T-helper 1 cell (primary cell): ENCODE measurements at regions not wholly inside any gene's neighbourhood (a gene's known extent, or its start where the extent isn't known, plus 50 kb on each side); places are given as distances from the start of the nearest gene placed in this dataset.

Source experiments
- DNase-seq, 5 donors: peaks; one replicate each; pipeline ENCODE4 v3.0.0-alpha.2; 2012 to 2020

- no peak for DNase-seq
These were observed 108.8 kb downstream of the ADAMTS1 start for GRCh38 chr21:26736449-26736848.

- DNase-seq = peak in 1 of 5 donors; percentile 3
These were observed 112.6 kb downstream of the ADAMTS1 start for GRCh38 chr21:26732432-26733221.

GRCh38 chr21:26719750-26720149 is 125.5 kb downstream of the ADAMTS1 start:
- no peak for DNase-seq

- DNase-seq = no peak
These were observed 128.0 kb downstream of the ADAMTS1 start for GRCh38 chr21:26717146-26717739.

GRCh38 chr21:26715878-26716506 is 129.2 kb downstream of the ADAMTS1 start:
- peak in 2 of 5 donors; percentile 9 to 15 for DNase-seq

- DNase-seq = no peak
These were observed 130.1 kb downstream of the ADAMTS1 start for GRCh38 chr21:26715116-26715515.

- DNase-seq = no peak
These were observed 135.1 kb downstream of the ADAMTS1 start for GRCh38 chr21:26710155-26710554.

GRCh38 chr21:26709090-26709489 is 136.0 kb upstream of the CYYR1 start:
- no peak for DNase-seq

- DNase-seq = no peak
These were observed 135.2 kb upstream of the CYYR1 start for GRCh38 chr21:26708223-26708800.

- no peak for DNase-seq
These were observed 134.2 kb upstream of the CYYR1 start for GRCh38 chr21:26707246-26707645.

GRCh38 chr21:26698416-26698815 is 125.3 kb upstream of the CYYR1 start:
- no peak for DNase-seq

- no peak for DNase-seq
These were observed 118.3 kb upstream of the CYYR1 start for GRCh38 chr21:26691416-26691815.

- DNase-seq = no peak
These were observed 113.6 kb upstream of the CYYR1 start for GRCh38 chr21:26686705-26687104.

- DNase-seq = peak in 1 of 5 donors; percentile 16
These were observed 113.2 kb upstream of the CYYR1 start for GRCh38 chr21:26686278-26686677.

- DNase-seq = no peak
These were observed 111.8 kb upstream of the CYYR1 start for GRCh38 chr21:26684889-26685288.

- DNase-seq = no peak
These were observed 110.9 kb upstream of the CYYR1 start for GRCh38 chr21:26683996-26684395.

- DNase-seq = no peak
These were observed 106.2 kb upstream of the CYYR1 start for GRCh38 chr21:26679284-26679683.

- no peak for DNase-seq
These were observed 101.2 kb upstream of the CYYR1 start for GRCh38 chr21:26674323-26674722.

- DNase-seq = no peak
These were observed 96.2 kb upstream of the CYYR1 start for GRCh38 chr21:26669215-26669764.

- DNase-seq = no peak
These were observed 86.7 kb upstream of the CYYR1 start for GRCh38 chr21:26659757-26660156.

- no peak for DNase-seq
These were observed 86.1 kb upstream of the CYYR1 start for GRCh38 chr21:26659182-26659581.

- DNase-seq = no peak
These were observed 82.4 kb upstream of the CYYR1 start for GRCh38 chr21:26655460-26655859.

GRCh38 chr21:26653430-26653829 is 80.3 kb upstream of the CYYR1 start:
- no peak for DNase-seq
